ENCODE measurements at regions not wholly inside any gene's neighbourhood (a gene's known extent, or its start where the extent isn't known, plus 50 kb on each side); places are given as distances from the start of the nearest gene placed in this dataset.

DNA sequence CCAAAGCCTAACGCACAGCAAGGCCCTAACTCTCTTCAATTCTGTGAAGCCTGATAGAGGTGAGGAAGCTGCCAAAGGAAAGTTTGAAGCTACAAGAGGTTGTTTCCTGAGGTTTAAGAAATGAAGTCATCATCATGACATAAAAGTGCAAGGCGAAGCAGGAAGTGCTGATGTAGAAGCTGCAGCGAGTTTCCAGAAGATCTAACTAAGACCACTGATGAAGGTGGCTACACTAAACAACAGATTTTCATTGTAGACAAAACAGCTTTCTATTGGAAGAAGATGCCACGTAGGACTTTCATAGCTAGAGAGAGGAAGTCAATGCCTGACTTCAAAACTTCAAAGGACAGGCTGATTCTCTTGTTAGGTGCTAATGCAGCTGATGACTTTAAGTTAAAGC lies 385.6 kb upstream of the OR4E1 start:
- TF ChIP-seq, protein P1, sequence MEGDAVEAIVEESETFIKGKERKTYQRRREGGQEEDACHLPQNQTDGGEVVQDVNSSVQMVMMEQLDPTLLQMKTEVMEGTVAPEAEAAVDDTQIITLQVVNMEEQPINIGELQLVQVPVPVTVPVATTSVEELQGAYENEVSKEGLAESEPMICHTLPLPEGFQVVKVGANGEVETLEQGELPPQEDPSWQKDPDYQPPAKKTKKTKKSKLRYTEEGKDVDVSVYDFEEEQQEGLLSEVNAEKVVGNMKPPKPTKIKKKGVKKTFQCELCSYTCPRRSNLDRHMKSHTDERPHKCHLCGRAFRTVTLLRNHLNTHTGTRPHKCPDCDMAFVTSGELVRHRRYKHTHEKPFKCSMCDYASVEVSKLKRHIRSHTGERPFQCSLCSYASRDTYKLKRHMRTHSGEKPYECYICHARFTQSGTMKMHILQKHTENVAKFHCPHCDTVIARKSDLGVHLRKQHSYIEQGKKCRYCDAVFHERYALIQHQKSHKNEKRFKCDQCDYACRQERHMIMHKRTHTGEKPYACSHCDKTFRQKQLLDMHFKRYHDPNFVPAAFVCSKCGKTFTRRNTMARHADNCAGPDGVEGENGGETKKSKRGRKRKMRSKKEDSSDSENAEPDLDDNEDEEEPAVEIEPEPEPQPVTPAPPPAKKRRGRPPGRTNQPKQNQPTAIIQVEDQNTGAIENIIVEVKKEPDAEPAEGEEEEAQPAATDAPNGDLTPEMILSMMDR (IDR thresholded peaks at IDR 0.05; ENCODE audit: low read depth, low read length), result no peak
- no peak for TF ChIP-seq EZH2phosphoT487 (IDR thresholded peaks at IDR 0.05; ENCODE audit: low read depth)

All from OCI-LY3 (cell line).